Ectodermal cell (in vitro differentiated cells): ENCODE measurements at regions not wholly inside any gene's neighbourhood (a gene's known extent, or its start where the extent isn't known, plus 50 kb on each side); places are given as distances from the start of the nearest gene placed in this dataset.

Experiments used
- H3K27ac ChIP-seq: 2 replicates; pipeline ENCODE4 v1.7.0; 2013; ENCODE audit warnings: mild to moderate bottlenecking, low read depth, low read length; ENCODE audit not compliant: insufficient read depth, poor library complexity, severe bottlenecking
- H3K27me3 ChIP-seq: 2 replicates; pipeline ENCODE4 v1.7.0; 2013; ENCODE audit warnings: mild to moderate bottlenecking, low read length; ENCODE audit not compliant: insufficient read depth, control insufficient read depth, poor library complexity, severe bottlenecking
- H3K36me3 ChIP-seq: one replicate; pipeline ENCODE4 v1.7.0; 2013; ENCODE audit warnings: low read length; ENCODE audit not compliant: control insufficient read depth, insufficient read depth
- H3K4me1 ChIP-seq: one replicate; pipeline ENCODE4 v1.7.0; 2013; ENCODE audit warnings: low read length; ENCODE audit not compliant: control insufficient read depth, insufficient read depth
- H3K4me3 ChIP-seq: 2 replicates; pipeline ENCODE4 v1.7.0; 2013; ENCODE audit warnings: low read depth, low read length, control low read depth; ENCODE audit not compliant: insufficient read depth
- H3K9me3 ChIP-seq: 2 replicates; pipeline ENCODE4 v1.7.0; 2013; ENCODE audit warnings: mild to moderate bottlenecking, low read length, moderate library complexity; ENCODE audit not compliant: control insufficient read depth
- WGBS, 2 experiments: methylation state at CpG; one replicate each; pipeline ENCODE4 v1.1.7; 2013; ENCODE audit warnings: missing lambda C conversion rate in 2 of 2; 5-methylcytosine and 5-hydroxymethylcytosine counted together

- WGBS, 2 experiments, result 83 to 100% methylated on average over 1 of the region's 1 CpG
- Histone ChIP-seq H3K27ac (no peak overlapping the region), H3K36me3 (no peaks in the 10 kb centered on the region), H3K9me3 (no peaks in the 10 kb centered on the region), H3K27me3 (no peaks in the 10 kb centered on the region), H3K4me1 (no peaks in the 10 kb centered on the region), H3K4me3 (no peak overlapping the region)
These were observed 53.8 kb upstream of the RANBP3L start for GRCh38 chr5:36355516-36355915.

GRCh38 chr5:36356915-36357314, 55.2 kb upstream of the RANBP3L start:
- no peaks in the 10 kb centered on the region for H3K9me3 ChIP-seq
- WGBS, 2 experiments, result 95% methylated on average over 2 of the region's 2 CpGs
- no peaks in the 10 kb centered on the region for H3K36me3 ChIP-seq
- no peak overlapping the region for H3K4me3 ChIP-seq
- no peaks in the 10 kb centered on the region for H3K4me1 ChIP-seq
- no peaks in the 10 kb centered on the region for H3K27me3 ChIP-seq
- H3K27ac ChIP-seq, result no peak overlapping the region

GRCh38 chr5:36357391-36357975, 55.8 kb upstream of the RANBP3L start:
- no peak overlapping the region for H3K27ac ChIP-seq
- no peaks in the 10 kb centered on the region for H3K4me1 ChIP-seq
- H3K36me3 ChIP-seq, result no peaks in the 10 kb centered on the region
- 78 to 82% methylated on average over 5 of the region's 5 CpGs for WGBS, 2 experiments
- no peaks in the 10 kb centered on the region for H3K27me3 ChIP-seq
- H3K4me3 ChIP-seq, result no peak overlapping the region
- H3K9me3 ChIP-seq, result no peaks in the 10 kb centered on the region

GRCh38 chr5:36359267-36359666, 57.6 kb upstream of the RANBP3L start:
- Histone ChIP-seq H3K4me3 (no peak overlapping the region), H3K27ac (no peak overlapping the region), H3K36me3 (no peaks in the 10 kb centered on the region), H3K27me3 (no peaks in the 10 kb centered on the region), H3K9me3 (no peaks in the 10 kb centered on the region), H3K4me1 (no peaks in the 10 kb centered on the region)
- 83 to 87% methylated on average over 6 of the region's 6 CpGs for WGBS, 2 experiments

DNA sequence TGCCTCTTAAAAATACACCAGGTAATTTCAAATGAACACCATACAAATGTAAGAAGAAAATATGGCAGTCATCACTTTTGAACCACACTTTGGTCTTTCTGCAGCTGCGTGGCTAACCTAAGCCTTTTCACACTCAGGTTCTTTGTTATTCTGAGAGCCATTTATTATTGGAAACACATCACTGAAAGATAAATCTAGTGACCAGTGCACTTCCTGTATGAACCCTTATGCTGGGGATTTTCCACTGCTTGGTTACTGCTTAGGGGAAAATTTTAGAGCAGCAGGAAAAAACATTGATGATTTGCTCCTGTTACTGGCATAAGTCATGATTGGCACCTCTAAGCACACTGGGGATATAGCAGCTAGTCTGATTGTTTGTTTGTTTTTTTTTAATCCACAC, 58.6 kb upstream of the RANBP3L start:
- WGBS, 2 experiments, result 73 to 84% methylated on average over 1 of the region's 1 CpG

GRCh38 chr5:36363101-36363500, 61.4 kb upstream of the RANBP3L start:
- Histone ChIP-seq H3K27me3 (no peaks in the 10 kb centered on the region), H3K4me1 (no peaks in the 10 kb centered on the region), H3K27ac (no peak overlapping the region), H3K9me3 (no peaks in the 10 kb centered on the region), H3K4me3 (no peak overlapping the region), H3K36me3 (no peaks in the 10 kb centered on the region)
- 92 to 94% methylated on average over 1 of the region's 1 CpG for WGBS, 2 experiments

More for the DNA sequence above, 58.6 kb upstream of the RANBP3L start:
- no peaks in the 10 kb centered on the region for H3K9me3 ChIP-seq
- H3K27me3 ChIP-seq, result no peaks in the 10 kb centered on the region
- H3K4me1 ChIP-seq, result no peaks in the 10 kb centered on the region
- no peaks in the 10 kb centered on the region for H3K36me3 ChIP-seq
- no peak overlapping the region for H3K27ac ChIP-seq
- no peak overlapping the region for H3K4me3 ChIP-seq

GRCh38 chr5:36363744-36364143, 62.0 kb upstream of the RANBP3L start:
- no peaks in the 10 kb centered on the region for H3K27me3 ChIP-seq
- no peaks in the 10 kb centered on the region for H3K9me3 ChIP-seq
- no peaks in the 10 kb centered on the region for H3K36me3 ChIP-seq
- H3K4me3 ChIP-seq, result no peak overlapping the region
- WGBS, 2 experiments, result 92 to 94% methylated on average over 2 of the region's 2 CpGs
- no peak overlapping the region for H3K27ac ChIP-seq
- H3K4me1 ChIP-seq, result no peaks in the 10 kb centered on the region

DNA sequence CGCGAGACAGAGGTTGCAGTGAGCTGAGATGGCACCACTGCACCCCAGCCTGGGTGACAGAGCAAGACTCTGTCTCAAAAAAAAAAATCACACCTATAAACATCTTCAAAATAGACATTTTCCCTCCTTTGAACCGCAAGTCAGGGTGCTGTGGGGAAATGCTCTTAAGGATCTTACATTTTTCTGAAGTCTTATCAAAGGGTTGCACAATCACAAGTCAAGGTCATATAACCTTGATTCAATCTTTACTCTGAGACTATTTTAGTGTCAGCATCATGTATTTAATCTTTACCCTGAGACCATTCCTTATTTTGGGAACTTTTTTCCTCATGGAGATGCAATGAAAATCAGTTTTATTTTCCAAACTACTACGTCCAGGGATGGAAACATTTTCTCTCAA, 62.8 kb upstream of the RANBP3L start:
- H3K27me3 ChIP-seq, result no peaks in the 10 kb centered on the region
- H3K36me3 ChIP-seq, result no peaks in the 10 kb centered on the region
- H3K9me3 ChIP-seq, result no peaks in the 10 kb centered on the region
- H3K27ac ChIP-seq, result no peak overlapping the region
- H3K4me3 ChIP-seq, result no peak overlapping the region
- WGBS, 2 experiments, result 93 to 94% methylated on average over 4 of the region's 4 CpGs
- H3K4me1 ChIP-seq, result no peaks in the 10 kb centered on the region

DNA sequence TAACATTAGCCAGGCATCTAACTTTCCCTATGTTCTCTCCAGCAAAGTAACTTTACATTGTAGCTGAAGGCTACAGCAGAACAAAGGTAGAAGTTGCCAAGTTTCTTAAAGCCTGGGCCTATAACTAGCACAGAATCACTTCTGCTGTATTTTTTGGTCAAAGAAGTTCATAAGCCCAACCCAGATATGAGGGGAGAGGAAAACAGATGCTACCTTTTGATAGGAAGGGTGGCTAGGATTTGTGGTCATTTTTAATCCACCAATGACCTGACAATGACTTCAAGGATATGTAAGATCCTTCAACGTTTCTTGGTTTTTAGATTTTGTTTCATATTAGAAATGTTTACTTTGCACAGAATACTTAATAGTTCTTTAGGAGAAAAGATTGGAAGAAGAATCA, 64.2 kb upstream of the RANBP3L start:
- Histone ChIP-seq H3K4me3 (no peak overlapping the region), H3K27ac (no peak overlapping the region), H3K36me3 (no peaks in the 10 kb centered on the region), H3K27me3 (no peaks in the 10 kb centered on the region), H3K4me1 (no peaks in the 10 kb centered on the region), H3K9me3 (no peaks in the 10 kb centered on the region)
- WGBS, 2 experiments, result 100% methylated on average over 1 of the region's 1 CpG; no CpG with 5 or more reads in 1 of the 2 experiments

DNA sequence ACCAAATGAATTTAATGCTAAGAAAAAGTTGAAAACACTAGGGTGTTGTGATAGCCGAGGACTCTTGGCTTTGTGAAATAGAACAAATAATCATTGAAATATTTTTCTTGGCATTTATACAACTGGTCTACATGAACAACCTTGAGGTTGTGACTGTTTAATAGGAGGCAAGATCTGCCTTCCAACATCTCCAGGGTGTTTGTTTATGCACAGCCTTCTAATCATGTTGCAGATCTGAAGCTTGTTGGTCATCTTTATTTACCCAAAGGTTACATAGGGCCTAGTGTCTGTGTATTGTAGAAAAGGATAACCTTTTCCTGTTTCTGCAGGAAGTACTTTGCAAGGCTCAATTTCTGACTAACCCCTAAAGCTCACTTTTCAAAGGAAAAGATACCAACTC, 65.2 kb upstream of the RANBP3L start:
- H3K27ac ChIP-seq, result no peak overlapping the region
- no peaks in the 10 kb centered on the region for H3K9me3 ChIP-seq
- no peaks in the 10 kb centered on the region for H3K4me1 ChIP-seq
- WGBS, 2 experiments, result 80 to 100% methylated on average over 1 of the region's 1 CpG
- no peaks in the 10 kb centered on the region for H3K27me3 ChIP-seq
- no peak overlapping the region for H3K4me3 ChIP-seq
- H3K36me3 ChIP-seq, result no peaks in the 10 kb centered on the region

GRCh38 chr5:36367524-36367923, 65.8 kb upstream of the RANBP3L start:
- no peaks in the 10 kb centered on the region for H3K27me3 ChIP-seq
- 93 to 97% methylated on average over 2 of the region's 2 CpGs for WGBS, 2 experiments

More at GRCh38 chr5:36367524-36367923, 65.8 kb upstream of the RANBP3L start:
- no peaks in the 10 kb centered on the region for H3K36me3 ChIP-seq
- H3K9me3 ChIP-seq, result no peaks in the 10 kb centered on the region
- no peak overlapping the region for H3K27ac ChIP-seq
- H3K4me1 ChIP-seq, result no peaks in the 10 kb centered on the region
- no peak overlapping the region for H3K4me3 ChIP-seq
